HUDEP-2 (cell line): ENCODE measurements at regions not wholly inside any gene's neighbourhood (a gene's known extent, or its start where the extent isn't known, plus 50 kb on each side); places are given as distances from the start of the nearest gene placed in this dataset.

Source experiments
- DNase-seq, 76 experiments: peaks; one replicate each; lab custom pipeline; 2025; ENCODE audit not compliant: unreplicated experiment in 76 of 76; lab: John Stamatoyannopoulos, UW

GRCh38 chr7:136807598-136807997 lies 60.9 kb upstream of the CHRM2 start:
- DNase-seq, result no peak

- DNase-seq, result no peak
Measured at GRCh38 chr7:136803028-136803427, 65.4 kb upstream of the CHRM2 start.

- DNase-seq, result no peak
Measured at GRCh38 chr7:136783934-136784333, 84.5 kb upstream of the CHRM2 start.

GRCh38 chr7:136741941-136742340 lies 126.5 kb upstream of the CHRM2 start:
- DNase-seq, result no peak

GRCh38 chr7:136728945-136729344 lies 139.5 kb upstream of the CHRM2 start:
- no peak for DNase-seq

GRCh38 chr7:136726460-136726859 lies 142.0 kb upstream of the CHRM2 start:
- DNase-seq, result no peak

- no peak for DNase-seq
Measured at GRCh38 chr7:136717910-136718557, 150.4 kb upstream of the CHRM2 start.

GRCh38 chr7:136714062-136714461 lies 154.4 kb upstream of the CHRM2 start:
- no peak for DNase-seq

GRCh38 chr7:136710751-136711150 lies 157.7 kb upstream of the CHRM2 start:
- DNase-seq, result no peak

- DNase-seq, result no peak
Measured at GRCh38 chr7:136709876-136710275, 158.6 kb upstream of the CHRM2 start.

- no peak for DNase-seq
Measured at GRCh38 chr7:136702913-136703312, 165.5 kb upstream of the CHRM2 start.

GRCh38 chr7:136698977-136699376 lies 169.5 kb upstream of the CHRM2 start:
- no peak for DNase-seq

- DNase-seq, result no peak
Measured at GRCh38 chr7:136698231-136698630, 170.2 kb upstream of the CHRM2 start.

- no peak for DNase-seq
Measured at GRCh38 chr7:136697271-136697670, 171.2 kb upstream of the CHRM2 start.

- no peak for DNase-seq
Measured at GRCh38 chr7:136693166-136694119, 175.0 kb upstream of the CHRM2 start.

GRCh38 chr7:136692221-136692620 lies 176.2 kb upstream of the CHRM2 start:
- DNase-seq, result no peak

GRCh38 chr7:136688601-136689000 lies 179.9 kb upstream of the CHRM2 start:
- no peak for DNase-seq

- peak in 4 of 76 experiments; percentile 1 to 17 (median 10) for DNase-seq
Measured at GRCh38 chr7:136687693-136688322, 180.6 kb upstream of the CHRM2 start.

GRCh38 chr7:136685501-136686173 lies 182.8 kb upstream of the CHRM2 start:
- DNase-seq, result no peak

GRCh38 chr7:136677471-136678365 lies 190.7 kb upstream of the CHRM2 start:
- no peak for DNase-seq
